GM19463 (cell line): ENCODE measurements at regions not wholly inside any gene's neighbourhood (a gene's known extent, or its start where the extent isn't known, plus 50 kb on each side); places are given as distances from the start of the nearest gene placed in this dataset.

ENCODE experiments used
- ATAC-seq: cut with Tn5 transposase; IDR thresholded peaks from one replicate; pipeline ENCODE4 v1.9.1; 2021; ENCODE audit warnings: mild to moderate bottlenecking, moderate library complexity; ENCODE audit not compliant: unreplicated experiment

DNA sequence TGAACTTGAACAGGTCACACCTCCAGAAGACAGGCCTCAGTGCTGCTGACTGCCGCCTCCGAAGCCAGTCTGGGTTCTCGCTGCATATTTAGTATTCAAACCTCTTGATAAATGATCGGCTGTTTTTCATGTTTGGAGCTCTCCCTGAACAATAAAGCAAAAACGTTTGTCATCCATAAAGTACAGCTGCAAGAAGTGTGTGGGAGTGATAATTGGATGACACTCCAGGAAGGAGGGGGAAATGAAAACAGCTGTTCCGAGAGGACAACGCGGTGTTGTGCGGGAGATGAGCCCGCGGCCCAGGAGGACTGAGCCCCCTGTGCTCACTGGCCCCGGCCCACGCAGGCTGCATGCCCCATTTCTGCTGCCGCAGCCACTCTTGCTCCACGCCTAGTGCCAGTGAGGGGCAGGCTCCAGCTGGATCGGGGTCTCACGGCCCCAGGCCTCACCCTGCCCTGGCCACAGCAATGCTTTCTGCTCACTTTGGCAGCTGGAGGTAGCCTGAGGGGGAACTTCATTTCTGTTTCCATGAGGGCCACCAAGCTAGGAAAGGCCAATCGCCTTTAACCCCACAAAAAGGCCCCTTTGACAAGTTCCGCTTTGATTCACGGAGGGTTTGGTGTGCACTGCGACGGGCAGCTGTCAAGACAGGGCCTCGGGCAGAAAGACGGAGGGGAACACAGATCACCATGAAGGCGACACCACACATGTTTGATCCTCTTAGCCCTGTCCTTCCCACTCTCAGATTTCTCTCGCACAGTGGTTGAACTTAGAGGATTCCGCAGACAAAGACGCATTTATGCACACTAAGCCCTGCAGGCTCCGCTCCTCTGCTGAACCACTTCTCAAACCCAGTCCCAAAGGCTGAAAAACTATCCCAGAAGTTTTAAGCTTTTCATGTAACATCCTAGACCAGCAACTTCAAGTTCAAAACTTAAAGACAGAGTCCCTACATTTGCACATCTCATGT is 537.6 kb downstream of the EFNB2 start:
- ATAC-seq: no peak

DNA sequence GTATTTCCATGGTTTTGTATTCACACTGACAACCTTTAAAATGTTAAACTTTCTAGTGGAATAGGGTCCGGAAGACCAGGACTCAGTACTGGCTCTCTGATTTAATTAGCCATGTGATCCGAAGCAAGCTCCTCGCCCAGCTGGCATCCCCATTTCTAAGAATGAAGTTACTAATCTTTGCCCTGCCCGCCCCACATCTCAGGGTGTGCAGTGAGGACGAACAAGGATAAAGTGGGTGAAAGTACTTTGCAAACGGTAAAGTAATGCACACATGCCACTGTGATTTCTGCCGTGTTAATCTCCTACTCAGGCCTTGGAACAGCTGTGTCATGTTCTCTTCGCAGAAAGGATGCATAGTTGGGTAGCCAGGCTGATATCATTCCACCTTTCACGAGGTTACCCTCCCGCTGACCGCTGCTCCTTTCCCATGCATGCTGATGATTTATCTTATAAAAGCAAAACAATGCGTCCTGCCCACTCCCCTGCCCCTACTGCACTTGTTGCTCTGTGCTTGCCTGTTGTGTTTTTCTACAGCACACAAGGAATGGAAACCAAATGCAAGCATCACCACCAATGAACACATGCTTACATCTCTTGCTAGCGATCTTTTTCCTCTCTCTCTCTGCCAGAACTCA is 539.0 kb downstream of the EFNB2 start:
- no peak for ATAC-seq

DNA sequence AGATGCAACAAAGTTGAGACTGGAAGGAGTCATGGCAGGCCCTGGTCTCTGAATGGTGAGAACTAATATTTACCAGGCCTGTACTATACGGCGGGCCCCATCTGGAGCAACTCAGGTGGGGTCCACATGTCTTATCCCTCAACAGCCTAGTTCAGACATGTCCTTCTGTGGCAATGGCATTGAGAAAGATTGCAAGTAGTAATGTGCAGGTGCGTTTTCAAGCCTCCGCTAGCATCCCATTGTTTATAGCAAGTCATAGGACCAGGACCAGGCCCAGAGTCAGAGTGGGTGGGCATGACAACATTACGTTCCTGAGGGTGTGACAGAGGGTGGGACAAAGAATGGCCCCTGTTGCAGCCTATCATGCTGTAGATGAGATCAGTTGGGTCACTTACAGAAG is 541.1 kb downstream of the EFNB2 start:
- ATAC-seq: no peak

DNA sequence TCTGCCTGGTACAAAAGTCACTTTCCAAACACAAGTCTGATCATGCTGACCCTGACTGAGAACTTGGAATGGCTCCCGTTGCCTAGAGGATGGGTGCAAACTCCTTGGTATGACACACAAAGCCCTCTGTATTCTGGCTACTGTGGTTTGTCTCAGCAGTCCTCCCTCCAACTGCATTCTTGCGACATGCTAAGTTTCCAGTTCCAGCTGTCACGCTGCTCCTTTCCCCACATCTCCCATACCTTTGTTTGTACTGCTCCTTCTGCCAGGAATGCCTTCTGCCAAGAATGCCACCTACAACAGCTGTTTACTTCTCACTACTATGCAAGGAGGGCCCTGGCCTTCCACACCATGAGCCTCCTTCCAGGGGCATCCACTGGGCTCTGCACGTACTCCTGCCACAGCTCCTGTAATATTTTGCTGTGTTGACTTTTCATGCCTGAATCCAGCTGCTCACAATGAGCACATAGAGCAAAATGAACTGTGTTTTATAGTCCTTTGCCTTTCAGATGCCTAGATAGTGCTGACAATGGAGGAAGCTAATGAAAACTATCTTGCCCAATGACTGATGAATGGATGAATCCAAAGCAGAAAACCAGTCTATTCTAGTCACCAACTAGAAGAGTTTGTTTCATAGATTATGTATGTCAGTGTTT is 543.7 kb downstream of the EFNB2 start:
- ATAC-seq: no peak

DNA sequence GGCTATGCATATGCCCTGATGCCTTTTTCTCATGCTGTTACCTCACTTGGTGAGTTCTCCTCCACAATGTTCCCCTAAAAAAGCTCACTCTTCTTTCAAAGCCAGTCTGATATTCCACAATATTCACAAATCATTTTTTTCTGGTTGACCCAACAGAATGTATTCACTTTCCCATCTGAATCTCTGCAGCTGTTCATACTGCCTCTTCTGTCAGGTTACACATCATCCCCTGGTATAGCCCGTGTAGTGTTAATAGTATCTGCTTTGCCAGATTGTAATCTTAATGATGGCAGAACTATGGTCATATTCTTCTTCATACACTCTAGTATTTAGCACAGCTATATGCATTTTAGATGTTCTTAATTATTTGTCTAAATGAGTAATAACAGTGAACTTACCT is 544.3 kb downstream of the EFNB2 start:
- ATAC-seq: no peak

DNA sequence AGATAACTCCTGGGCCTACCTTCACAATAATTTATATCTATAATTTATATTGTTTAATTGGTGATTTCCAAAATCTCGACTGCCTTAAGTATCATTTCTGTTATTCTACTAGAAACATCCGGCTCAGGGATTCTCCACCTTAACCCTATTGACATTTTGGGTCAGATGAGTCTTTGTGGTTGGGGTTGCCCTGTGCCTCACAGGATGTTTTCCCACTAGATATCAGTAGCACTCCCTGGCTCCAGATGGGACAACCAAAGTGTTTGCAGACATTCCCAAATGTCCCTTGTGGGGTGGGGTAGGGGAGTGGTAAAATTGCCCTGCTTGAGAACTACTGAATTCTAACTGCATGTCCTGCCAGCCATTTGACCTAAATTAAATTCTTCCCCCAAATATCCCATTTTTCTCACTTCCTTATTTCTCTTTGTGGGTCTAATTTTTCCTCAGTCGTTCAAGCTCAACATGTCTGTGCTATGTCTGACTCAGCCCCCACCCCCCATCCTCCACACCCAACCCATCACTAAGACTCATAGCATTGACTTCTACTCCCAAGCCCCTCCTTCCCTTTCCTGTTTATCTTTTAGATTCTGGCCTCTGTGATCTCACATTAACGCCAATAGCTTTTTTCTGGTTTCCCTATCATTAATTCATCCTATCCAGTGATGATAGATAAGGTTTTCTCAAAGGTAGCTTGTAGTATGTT is 545.1 kb downstream of the EFNB2 start:
- no peak for ATAC-seq

DNA sequence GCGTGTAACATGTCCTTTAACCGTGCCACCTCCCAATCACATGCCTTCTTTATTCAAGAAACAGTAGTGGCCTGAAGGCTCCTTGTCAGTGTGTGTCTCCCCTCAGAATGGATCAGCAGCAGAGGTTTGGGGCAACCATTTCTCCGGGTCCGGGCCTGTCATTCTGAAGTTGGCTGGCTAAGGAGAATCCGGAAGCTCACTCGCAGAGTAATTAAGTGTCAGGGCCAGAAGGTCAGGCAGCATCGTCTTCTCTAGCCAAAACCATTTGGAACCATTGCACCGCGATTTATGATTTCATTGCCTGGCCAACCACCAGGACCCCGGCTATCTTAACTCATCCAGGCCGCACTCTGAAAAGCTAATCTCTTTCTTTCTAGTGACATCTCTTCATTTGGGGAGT is 550.8 kb downstream of the EFNB2 start:
- ATAC-seq: no peak

DNA sequence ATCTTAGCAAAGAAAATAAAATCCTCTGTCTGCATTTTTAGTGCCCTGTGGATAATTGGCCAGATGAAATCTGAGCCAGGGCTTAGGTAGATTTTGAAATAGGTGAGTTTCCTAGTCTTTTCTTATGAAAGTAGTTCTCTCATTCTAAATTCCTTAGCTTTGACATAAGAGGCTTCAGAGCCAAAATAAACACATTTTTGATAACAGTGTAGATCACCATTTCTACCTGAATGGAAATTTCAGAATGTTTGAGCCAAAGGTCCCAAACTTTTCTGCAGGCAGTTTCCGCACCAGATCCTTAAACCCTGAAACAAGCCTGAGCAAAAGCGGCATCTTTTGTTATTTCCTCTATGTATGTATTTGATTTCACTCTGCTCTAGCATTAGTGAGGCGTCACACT is 551.2 kb downstream of the EFNB2 start:
- ATAC-seq: no peak

DNA sequence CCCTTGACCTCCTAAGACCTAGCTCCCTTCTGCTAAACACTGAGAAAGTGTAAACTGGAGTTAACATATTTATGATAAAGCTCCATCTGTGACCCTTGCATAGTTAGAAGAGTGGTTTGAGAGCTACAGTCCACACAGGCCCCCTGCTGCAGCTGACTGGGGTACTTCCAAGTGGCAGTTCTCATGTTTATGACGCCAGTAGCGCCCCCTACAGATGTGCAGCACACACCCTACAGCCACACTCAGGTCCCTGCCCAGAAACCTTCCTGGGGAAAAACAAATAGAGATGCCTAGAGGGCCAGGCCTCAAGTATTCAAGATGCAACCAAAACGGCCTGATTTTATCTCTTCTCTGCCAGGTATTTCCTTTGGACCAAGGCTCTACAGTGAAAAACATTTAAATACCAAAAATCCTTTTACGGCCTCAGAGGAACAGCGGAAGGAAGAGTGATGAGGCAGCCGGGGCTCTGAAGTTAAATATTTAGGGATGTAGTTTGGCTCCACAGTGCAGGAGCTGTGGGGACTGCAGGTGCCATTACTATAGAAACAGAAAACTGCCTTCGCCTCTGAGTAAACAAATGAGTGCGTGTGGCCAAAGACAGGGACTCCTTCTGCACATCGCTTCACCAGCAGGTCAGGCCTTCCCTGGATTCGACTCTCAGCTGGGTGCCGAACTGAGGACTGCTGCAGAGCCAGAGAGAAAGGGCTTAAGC is 553.1 kb downstream of the EFNB2 start:
- no peak for ATAC-seq

DNA sequence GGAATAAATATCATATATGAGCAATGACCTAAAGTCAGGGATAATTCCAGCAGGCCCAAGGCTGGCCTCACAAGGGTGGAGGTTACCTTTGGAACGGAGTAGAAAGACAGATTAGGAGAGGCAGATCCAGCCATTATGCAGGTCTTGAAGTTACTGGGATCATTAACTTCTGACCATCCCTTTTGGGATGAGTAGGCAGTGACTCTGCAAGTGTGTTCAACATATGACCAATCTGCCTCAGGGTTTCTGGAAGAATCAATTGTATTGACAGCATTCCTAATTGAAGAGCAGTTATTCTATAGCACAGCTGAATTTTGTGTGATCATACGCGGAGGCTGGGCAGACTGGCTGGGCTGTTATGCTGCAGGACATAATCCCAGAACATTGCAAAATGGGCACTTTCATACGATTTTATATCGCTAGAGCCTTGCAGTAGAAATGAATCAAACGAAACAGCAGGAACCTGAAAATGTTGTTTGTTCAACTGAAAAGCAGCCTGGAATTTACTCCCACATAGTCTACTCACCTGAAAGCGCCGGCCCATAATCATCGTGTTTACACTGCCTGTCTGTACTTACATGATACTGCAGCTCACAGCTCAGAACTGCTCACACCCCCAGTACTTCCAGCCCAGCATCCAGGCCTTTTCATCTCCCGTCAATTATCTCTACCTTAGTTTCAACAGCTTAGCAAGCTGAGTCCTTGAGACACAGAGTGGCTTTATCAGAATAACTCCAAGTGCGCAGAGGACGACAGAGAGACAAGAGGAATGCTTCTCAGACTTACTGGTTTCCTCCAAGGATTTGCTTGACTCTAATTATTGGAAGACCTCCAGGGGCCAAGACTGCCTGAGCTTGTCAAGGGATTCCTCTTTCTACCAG is 556.1 kb downstream of the EFNB2 start:
- no peak for ATAC-seq

DNA sequence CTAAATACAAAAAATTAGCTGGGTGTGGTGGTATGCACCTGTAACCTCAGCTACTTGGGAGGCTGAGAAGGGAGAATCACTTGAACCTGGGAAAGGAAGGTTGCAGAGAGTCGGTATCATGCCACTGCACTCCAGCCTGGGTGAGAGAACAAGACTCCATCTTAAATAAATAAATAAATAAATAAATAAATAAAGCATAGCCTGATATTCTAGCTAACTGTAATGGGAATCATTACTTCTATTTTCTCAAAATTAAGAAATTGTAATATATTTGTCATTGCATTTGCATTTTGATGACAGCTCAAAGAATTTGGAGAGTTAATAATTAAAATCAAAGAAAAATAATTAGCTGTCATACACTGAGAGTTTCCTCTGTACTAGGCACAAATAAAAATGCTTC is 561.1 kb downstream of the EFNB2 start:
- no peak for ATAC-seq

DNA sequence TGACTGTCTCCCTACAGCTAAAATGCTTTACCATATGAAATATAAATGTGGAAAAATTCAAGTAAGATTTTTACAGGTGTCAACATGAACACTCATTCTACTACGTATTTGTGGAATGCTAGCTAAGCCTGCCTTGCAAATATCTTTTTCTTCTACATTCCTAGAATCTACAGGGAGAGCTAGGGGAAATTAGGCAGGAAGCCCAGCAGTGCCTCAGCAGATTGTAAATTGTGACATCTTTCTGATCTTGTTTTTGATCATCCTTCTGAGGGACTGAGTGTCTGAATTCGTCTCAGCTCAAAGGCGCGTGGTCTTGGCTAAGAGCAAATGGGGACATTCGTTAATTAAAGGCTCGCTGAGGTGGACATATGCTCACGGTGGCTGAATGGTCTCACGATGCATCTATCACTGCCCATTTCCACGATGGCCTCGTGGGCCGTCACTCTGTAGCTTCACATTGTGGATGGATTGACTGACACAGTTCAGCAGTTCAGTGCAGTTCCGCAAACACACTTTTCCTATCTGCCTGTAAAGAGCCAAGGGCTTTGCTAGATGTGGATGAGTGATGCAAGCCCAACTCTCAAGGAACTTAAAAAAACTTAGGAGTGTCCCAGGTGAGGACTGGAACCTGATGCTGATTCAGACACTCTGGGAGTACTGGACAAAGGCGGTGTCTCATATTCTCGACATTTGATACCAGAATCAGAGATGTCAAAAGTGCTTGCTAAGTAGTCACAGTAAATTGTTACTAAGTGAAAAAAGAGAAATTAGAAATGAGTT is 562.5 kb downstream of the EFNB2 start:
- no peak for ATAC-seq

DNA sequence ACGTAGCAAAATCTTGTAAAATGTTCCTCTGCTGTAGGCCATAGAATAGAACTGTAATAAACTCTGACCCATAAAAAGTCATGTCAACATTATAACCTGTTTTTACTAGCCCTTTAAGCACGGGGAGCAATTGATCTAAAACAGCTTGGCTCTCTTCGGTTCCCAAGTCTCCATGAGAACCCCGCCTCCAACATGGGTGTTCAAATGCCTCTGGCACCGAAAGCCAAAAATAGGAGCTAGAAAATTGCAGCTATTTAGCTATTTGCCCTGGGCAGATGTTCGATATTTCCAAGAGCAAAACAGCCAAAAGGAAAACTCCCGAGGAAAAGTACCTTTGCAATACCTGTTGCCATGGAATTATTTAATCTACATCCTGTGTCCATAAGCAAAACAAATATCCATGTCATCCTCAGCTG is 563.1 kb downstream of the EFNB2 start:
- ATAC-seq: no peak

DNA sequence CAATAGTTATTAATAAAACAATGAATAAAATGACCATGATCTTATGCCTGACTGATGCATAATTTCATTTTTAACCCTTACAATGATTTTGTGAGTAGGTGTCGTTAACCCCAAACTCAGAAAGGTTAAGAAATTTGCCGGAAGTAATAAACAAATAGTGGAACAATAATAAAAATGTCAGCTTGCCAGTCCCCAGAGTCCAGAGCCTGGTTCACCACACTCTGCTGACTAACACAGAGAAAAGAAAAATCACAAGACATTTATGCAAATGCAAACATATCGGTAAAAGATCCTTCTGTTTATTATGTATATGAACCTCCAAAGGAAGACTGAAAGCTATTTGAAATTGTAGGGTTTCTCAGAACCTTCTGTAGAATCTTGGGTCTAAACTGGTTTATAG is 563.7 kb downstream of the EFNB2 start:
- ATAC-seq: no peak

DNA sequence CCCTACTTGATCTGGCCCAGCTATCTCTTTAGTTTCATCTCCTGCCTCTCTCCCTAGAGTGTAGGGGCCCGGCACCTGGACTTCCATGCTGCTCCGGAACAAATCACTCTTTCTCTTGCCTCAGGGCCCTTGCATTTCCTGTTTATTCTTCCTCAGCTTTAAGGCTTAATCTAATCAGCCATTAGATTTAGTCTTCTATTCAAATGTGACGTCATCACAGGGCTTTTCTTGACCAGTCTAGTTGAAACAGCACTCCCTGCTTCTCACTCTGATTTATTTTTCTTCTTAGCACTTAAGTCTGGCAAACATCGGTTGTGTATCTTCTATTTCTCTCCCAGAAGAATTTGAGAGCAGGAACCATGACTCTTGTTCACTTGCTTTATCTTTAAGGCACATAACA is 564.1 kb downstream of the EFNB2 start:
- no peak for ATAC-seq

DNA sequence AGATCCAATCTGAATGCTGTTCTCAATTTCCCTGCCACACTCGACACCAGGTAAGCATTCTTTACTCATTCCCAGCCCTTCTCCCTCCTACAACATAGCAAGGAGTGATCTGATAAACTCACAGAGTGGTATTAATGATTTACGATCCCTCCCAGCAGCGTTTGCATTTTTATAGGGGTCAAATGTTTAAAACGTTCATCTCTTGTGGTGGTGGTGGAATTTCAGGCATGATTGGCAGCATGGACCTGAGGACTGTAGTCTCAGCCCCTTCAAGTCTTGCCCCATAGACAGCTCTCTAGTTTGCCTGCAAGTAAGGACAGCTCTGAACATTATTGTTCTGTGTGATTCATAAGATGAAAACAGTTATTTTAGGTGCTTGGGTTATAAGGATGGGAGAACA is 565.7 kb downstream of the EFNB2 start:
- no peak for ATAC-seq

DNA sequence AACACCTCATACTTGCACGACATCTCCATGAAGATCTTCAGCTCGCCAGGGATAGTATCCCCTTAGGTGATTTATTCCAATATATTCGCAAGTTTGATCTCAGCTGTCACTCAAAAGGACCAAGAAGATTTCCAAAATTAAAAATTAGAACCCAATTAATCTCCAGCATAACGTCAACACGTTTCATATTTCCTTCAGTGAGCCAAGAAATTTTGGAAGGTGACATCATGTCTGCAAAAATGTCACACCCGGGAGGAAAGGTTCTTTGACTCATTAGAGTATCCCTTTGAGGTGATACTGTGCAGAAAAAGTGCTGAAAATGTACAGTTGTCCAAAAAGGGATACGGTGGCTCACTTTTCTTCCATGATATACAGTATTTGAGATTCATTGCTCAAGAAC is 569.6 kb downstream of the EFNB2 start:
- no peak for ATAC-seq

DNA sequence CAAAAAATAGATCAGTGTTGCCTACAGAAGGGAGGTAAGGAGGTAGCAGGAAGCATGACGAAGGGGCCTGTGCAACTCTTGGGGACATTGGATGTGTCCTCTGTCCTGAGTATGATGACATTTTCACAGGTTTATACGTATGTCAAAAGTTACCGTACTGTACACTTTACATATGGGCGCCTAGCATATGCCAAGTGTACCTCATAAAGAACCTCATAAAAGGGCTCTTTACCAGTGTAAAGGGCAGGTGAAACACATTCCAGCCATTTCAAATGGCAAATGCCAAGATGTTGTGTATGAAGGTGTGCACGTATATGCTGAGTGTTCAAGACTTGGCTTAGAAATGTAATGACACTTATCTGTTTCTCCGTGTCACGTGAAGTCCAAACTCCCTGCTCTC is 573.4 kb downstream of the EFNB2 start:
- no peak for ATAC-seq

DNA sequence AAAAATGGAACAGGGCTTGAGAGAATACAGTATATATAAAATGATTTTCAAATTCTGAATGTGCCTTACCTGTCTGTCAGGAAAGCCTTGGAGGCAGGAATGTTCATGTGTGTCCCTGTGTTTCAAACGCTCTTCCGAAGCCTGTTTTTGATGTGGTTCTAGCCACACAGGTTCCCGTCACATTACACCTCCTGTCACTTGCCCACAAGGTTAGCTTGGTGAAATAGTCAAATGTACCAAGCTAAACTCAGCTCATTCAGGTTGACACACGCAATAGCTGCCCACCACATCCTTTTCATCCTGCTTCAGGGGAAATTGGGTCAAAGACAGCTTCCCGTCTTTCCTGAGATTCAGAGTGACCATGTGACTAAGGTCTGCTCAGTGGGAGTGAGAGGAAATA is 574.0 kb downstream of the EFNB2 start:
- ATAC-seq: no peak
